ENCODE measurements at regions not wholly inside any gene's neighbourhood (a gene's known extent, or its start where the extent isn't known, plus 50 kb on each side); places are given as distances from the start of the nearest gene placed in this dataset.

- ChIA-PET CTCF (no interaction called here), POLR2A (no interaction called here)
- no peak for DNase-seq
- Mint-ChIP-seq H3K36me3 (ENCODE audit: insufficient read depth, unreplicated experiment) (no peaks in the 10 kb centered on the region), H3K4me1 (ENCODE audit: low read depth, unreplicated experiment) (peaks cover 14% of the 10 kb centered on the region), H3K27me3 (ENCODE audit: insufficient read depth, unreplicated experiment) (no peaks in the 10 kb centered on the region), H3K4me3 (ENCODE audit: unreplicated experiment) (no peak overlapping the region), H3K27ac (ENCODE audit: unreplicated experiment) (peak overlapping the region; percentile 58), H3K9me3 (ENCODE audit: unreplicated experiment) (no peaks in the 10 kb centered on the region)
- Histone ChIP-seq H3K36me3 (ENCODE audit: control insufficient read depth, insufficient read depth, low read length) (no peaks in the 10 kb centered on the region), H3K27me3 (replicated peaks; ENCODE audit: control insufficient read depth, insufficient read depth, low read length) (no peaks in the 10 kb centered on the region), H3K4me1 (peaks cover 18% of the 10 kb centered on the region), H3K4me3 (ENCODE audit: low read depth, low read length) (no peak overlapping the region), H3K9me3 (no peaks in the 10 kb centered on the region)
- no TSS peak for BruUV-seq (replicated peaks)
- no peak for TF ChIP-seq CTCF (IDR thresholded peaks at IDR 0.05; ENCODE audit: insufficient read depth in 1 of 2, low read depth in 1 of 2, low read length in 1 of 2, severe bottlenecking in 1 of 2, unreplicated experiment in 1 of 2)
- intact Hi-C loops (cut with micrococcal nuclease; ENCODE audit: unreplicated experiment): no loop called here
Observed at GRCh38 chr1:172934417-172934762, 116.4 kb downstream of the TNFSF18 start.

GRCh38 chr1:172935062-172935592 is 115.6 kb downstream of the TNFSF18 start:
- intact Hi-C loops (cut with micrococcal nuclease; ENCODE audit: unreplicated experiment): no loop called here
- Mint-ChIP-seq H3K36me3 (ENCODE audit: insufficient read depth, unreplicated experiment) (no peaks in the 10 kb centered on the region), H3K27me3 (ENCODE audit: insufficient read depth, unreplicated experiment) (no peaks in the 10 kb centered on the region), H3K4me3 (ENCODE audit: unreplicated experiment) (no peak overlapping the region), H3K9me3 (ENCODE audit: unreplicated experiment) (no peaks in the 10 kb centered on the region), H3K27ac (ENCODE audit: unreplicated experiment) (no peak overlapping the region), H3K4me1 (ENCODE audit: low read depth, unreplicated experiment) (peaks cover 14% of the 10 kb centered on the region)
- H3K4me3 ChIP-seq (ENCODE audit: low read depth, low read length): no peak overlapping the region
- peaks cover 18% of the 10 kb centered on the region for H3K4me1 ChIP-seq
- H3K27me3 ChIP-seq (replicated peaks; ENCODE audit: control insufficient read depth, insufficient read depth, low read length): no peaks in the 10 kb centered on the region
- no peak for TF ChIP-seq CTCF (IDR thresholded peaks at IDR 0.05; ENCODE audit: insufficient read depth in 1 of 2, low read depth in 1 of 2, low read length in 1 of 2, severe bottlenecking in 1 of 2, unreplicated experiment in 1 of 2)
- ChIA-PET POLR2A (no interaction called here), CTCF (no interaction called here)
- no peak for DNase-seq
- no TSS peak for BruUV-seq (replicated peaks)
- no peaks in the 10 kb centered on the region for H3K36me3 ChIP-seq (ENCODE audit: control insufficient read depth, insufficient read depth, low read length)
- no peaks in the 10 kb centered on the region for H3K9me3 ChIP-seq

- no peak overlapping the region for H3K4me3 ChIP-seq (ENCODE audit: low read depth, low read length)
- Mint-ChIP-seq H3K27ac (ENCODE audit: unreplicated experiment) (no peak overlapping the region), H3K4me1 (ENCODE audit: low read depth, unreplicated experiment) (peaks cover 14% of the 10 kb centered on the region), H3K9me3 (ENCODE audit: unreplicated experiment) (no peaks in the 10 kb centered on the region), H3K4me3 (ENCODE audit: unreplicated experiment) (no peak overlapping the region), H3K36me3 (ENCODE audit: insufficient read depth, unreplicated experiment) (no peaks in the 10 kb centered on the region), H3K27me3 (ENCODE audit: insufficient read depth, unreplicated experiment) (no peaks in the 10 kb centered on the region)
- H3K9me3 ChIP-seq: no peaks in the 10 kb centered on the region
- H3K36me3 ChIP-seq (ENCODE audit: control insufficient read depth, insufficient read depth, low read length): no peaks in the 10 kb centered on the region
- intact Hi-C loops (cut with micrococcal nuclease; ENCODE audit: unreplicated experiment): no loop called here
- TF ChIP-seq CTCF (IDR thresholded peaks at IDR 0.05; ENCODE audit: insufficient read depth in 1 of 2, low read depth in 1 of 2, low read length in 1 of 2, severe bottlenecking in 1 of 2, unreplicated experiment in 1 of 2): no peak
- POLR2A ChIA-PET: no interaction called here
- no TSS peak for BruUV-seq (replicated peaks)
- no peaks in the 10 kb centered on the region for H3K27me3 ChIP-seq (replicated peaks; ENCODE audit: control insufficient read depth, insufficient read depth, low read length)
- no peak for DNase-seq
- CTCF ChIA-PET: no interaction called here
- peaks cover 21% of the 10 kb centered on the region for H3K4me1 ChIP-seq
Observed at GRCh38 chr1:172936088-172936645, 114.6 kb downstream of the TNFSF18 start.

Measured in Caco-2 (cell line).